GM12878 (cell line): ENCODE measurements at regions not wholly inside any gene's neighbourhood (a gene's known extent, or its start where the extent isn't known, plus 50 kb on each side); places are given as distances from the start of the nearest gene placed in this dataset.

ENCODE experiments used
- ATAC-seq: fragments of 200-7000 bp; cut with Tn5 transposase; 3 replicates; pipeline ENCODE4 v1.9.1; 2020; ENCODE audit warnings: mild to moderate bottlenecking, moderate library complexity
- BruUV-seq: library from RNA; stranded (reverse); fragments of 400-500 nt; replicated peaks from 2 replicates; lab custom pipeline; 2021; lab: Mats Ljungman, UMichigan
- CTCF ChIA-PET: fragments of 300-600 bp; sonication (Branson Sonifier 250); formaldehyde crosslinking; extraction: SDS; loops from one replicate; lab custom pipeline; 2021; ENCODE audit warnings: inconsistent platforms; lab: Yijun Ruan, JAX
- POLR2A ChIA-PET: fragments of 350-600 bp; formaldehyde crosslinking; extraction: SDS; loops from one replicate; lab custom pipeline; 2021; ENCODE audit warnings: inconsistent platforms; lab: Charles Lee
- RAD21 ChIA-PET: fragments of 300-600 bp; sonication (Branson Sonifier 250); formaldehyde crosslinking; loops from one replicate; lab custom pipeline; 2023; ENCODE audit warnings: antibody characterized with exemption; ENCODE audit not compliant: unreplicated experiment; lab: Charles Lee
- SMC1A ChIA-PET: fragments of 300-600 bp; sonication (Branson Sonifier 250); formaldehyde crosslinking; loops from one replicate; lab custom pipeline; 2023; ENCODE audit not compliant: unreplicated experiment, uncharacterized antibody; lab: Charles Lee
- DNase-seq: peaks from one replicate; pipeline ENCODE4 v3.0.0-alpha.2; 2011; ENCODE audit warnings: low read depth, low spot score
- FAIRE-seq: peaks from 3 replicates; lab custom pipeline; 2011; peaks lifted over from hg19 to GRCh38; lab: Jason Lieb, UNC
- H2AFZ ChIP-seq: 2 replicates; pipeline ENCODE4 v1.6.0; 2011; ENCODE audit warnings: low read depth, low read length, control low read depth; ENCODE audit not compliant: control insufficient read depth
- H3K27ac ChIP-seq: 2 replicates; pipeline ENCODE4 v1.5.1; 2011; ENCODE audit warnings: control low read depth; ENCODE audit not compliant: control insufficient read depth, insufficient read depth
- H3K27me3 ChIP-seq, 2 experiments: replicated peaks in 1 of 2; 2 replicates each; pipeline versions ENCODE4 v1.6.0 to v1.6.1; 2011; ENCODE audit warnings: low read length in 1 of 2; ENCODE audit not compliant: control insufficient read depth in 2 of 2, insufficient read depth in 2 of 2
- H3K36me3 ChIP-seq, 2 experiments: 2 replicates each; pipeline ENCODE4 v1.5.1; 2011; ENCODE audit warnings: low read length in 1 of 2; ENCODE audit not compliant: control insufficient read depth in 2 of 2, insufficient read depth in 2 of 2
- H3K4me1 ChIP-seq: 2 replicates; pipeline ENCODE4 v1.6.1; 2011; ENCODE audit warnings: mild to moderate bottlenecking, low read length, moderate library complexity, mixed read lengths; ENCODE audit not compliant: control insufficient read depth, insufficient read depth
- H3K4me2 ChIP-seq: 2 replicates; pipeline ENCODE4 v1.6.0; 2011; ENCODE audit warnings: control low read depth; ENCODE audit not compliant: control insufficient read depth, insufficient read depth
- H3K4me3 ChIP-seq: fragments of 200-600 bp; sonication (generic); 2 replicates; pipeline ENCODE4 v1.5.1; 2016
- H3K79me2 ChIP-seq: 2 replicates; pipeline ENCODE4 v1.6.0; 2011; ENCODE audit warnings: low read length; ENCODE audit not compliant: control insufficient read depth, insufficient read depth
- H3K9ac ChIP-seq: 2 replicates; pipeline ENCODE4 v1.8.0; 2011; ENCODE audit warnings: low read length, control low read depth, mixed read lengths; ENCODE audit not compliant: control insufficient read depth, insufficient read depth
- H3K9me3 ChIP-seq: replicated peaks from 3 replicates; pipeline ENCODE4 v1.5.1; 2011; ENCODE audit warnings: mild to moderate bottlenecking, low read length; ENCODE audit not compliant: control insufficient read depth, insufficient read depth
- H4K20me1 ChIP-seq: 2 replicates; pipeline ENCODE4 v1.6.0; 2011; ENCODE audit not compliant: control insufficient read depth, insufficient read depth
- E2F4 ChIP-seq: IDR thresholded peaks from 2 replicates; pipeline ENCODE4 v1.6.1; 2012; ENCODE audit warnings: low read depth, low read length, improper control_type of control experiment
- GATAD2B ChIP-seq: fragments of 450-650 bp; conservative IDR thresholded peaks from 2 replicates; pipeline ENCODE4 v1.6.1; 2017; ENCODE audit warnings: low read depth, mild to moderate bottlenecking, moderate library complexity
- HDAC6 ChIP-seq: fragments of 200-600 bp; sonication (generic); IDR thresholded peaks from one replicate; pipeline ENCODE4 v1.8.0; 2017; ENCODE audit warnings: antibody characterized with exemption; ENCODE audit not compliant: unreplicated experiment
- IKZF1 ChIP-seq: fragments of 450-650 bp; conservative IDR thresholded peaks from 2 replicates; pipeline ENCODE4 v1.6.1; 2017; ENCODE audit warnings: antibody characterized with exemption, mild to moderate bottlenecking
- RCOR1 ChIP-seq: conservative IDR thresholded peaks from 2 replicates; pipeline ENCODE4 v1.6.1; 2012; ENCODE audit warnings: low read depth, low read length, improper control_type of control experiment
- STAT3 ChIP-seq: IDR thresholded peaks from 2 replicates; pipeline ENCODE4 v1.6.1; 2011; ENCODE audit warnings: low read depth, low read length, improper control_type of control experiment
- TAF1 ChIP-seq: IDR thresholded peaks from 2 replicates; pipeline ENCODE4 v1.6.1; 2011; ENCODE audit warnings: mild to moderate bottlenecking, low read depth, low read length, borderline replicate concordance
- YBX1 ChIP-seq: fragments of 450-650 bp; IDR thresholded peaks from 2 replicates; pipeline ENCODE4 v1.6.1; 2016; ENCODE audit warnings: antibody characterized with exemption
- ZNF207 ChIP-seq: fragments of 450-650 bp; IDR thresholded peaks from 2 replicates; pipeline ENCODE4 v1.6.1; 2014; ENCODE audit warnings: antibody characterized with exemption, mild to moderate bottlenecking, borderline replicate concordance
- ZNF274 ChIP-seq: IDR thresholded peaks from one replicate; pipeline ENCODE4 v1.8.0; 2011; ENCODE audit not compliant: insufficient read length, insufficient read depth
- WGBS: methylation state at CpG from one replicate; pipeline ENCODE4 v1.1.6; 2016; ENCODE audit warnings: low lambda C conversion rate; ENCODE audit not compliant: insufficient replicate concordance, insufficient coverage; ENCODE audit errors: missing lambda C conversion rate; 5-methylcytosine and 5-hydroxymethylcytosine counted together
- in situ Hi-C: fragments of 300-500 bp; cut with MboI; formaldehyde crosslinking; loops from 9 replicates; pipeline ENCODE4 v1.14.3; 2018; ENCODE audit warnings: mixed read lengths
- intact Hi-C: fragments of 100-400 bp; cut with micrococcal nuclease; formaldehyde crosslinking; loops from one replicate; pipeline ENCODE4 v1.14.2; 2022; ENCODE audit not compliant: unreplicated experiment
- TF ChIP-seq, protein P1 (sequence below): IDR thresholded peaks from 2 replicates; pipeline ENCODE4 v1.6.1; 2011; ENCODE audit warnings: low read depth, mild to moderate bottlenecking, low read length, moderate library complexity, borderline replicate concordance; ENCODE audit errors: extremely low read depth

DNA sequence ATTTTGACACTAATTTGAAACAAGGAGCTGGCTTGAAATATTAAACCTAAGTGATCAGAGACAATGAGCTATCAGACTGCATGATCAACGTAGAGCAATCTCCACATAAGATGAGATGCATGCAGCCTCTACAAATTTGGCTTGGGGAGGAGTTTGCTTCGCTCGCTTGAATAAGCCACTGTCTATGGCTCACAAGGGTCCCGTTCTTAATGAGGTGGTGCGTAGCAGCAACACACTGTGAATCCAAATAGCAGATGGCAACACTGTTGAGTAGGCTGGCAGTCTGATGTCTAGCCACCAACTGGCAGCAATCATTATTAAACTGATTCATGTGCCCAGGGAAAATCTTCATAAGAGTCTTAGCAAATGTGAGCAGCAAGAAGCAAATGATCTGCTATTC lies 125.4 kb upstream of the CCDC54 start (continued):
- TF ChIP-seq STAT3 = no peak

GRCh38 chr3:107256963-107257362 lies 120.3 kb upstream of the CCDC54 start:
- TF ChIP-seq ZNF274 (no peak), TAF1 (no peak), HDAC6 (no peak), YBX1 (no peak), RCOR1 (no peak), IKZF1 (no peak), E2F4 (no peak), ZNF207 (no peak), GATAD2B (no peak)
- TF ChIP-seq, protein P1, sequence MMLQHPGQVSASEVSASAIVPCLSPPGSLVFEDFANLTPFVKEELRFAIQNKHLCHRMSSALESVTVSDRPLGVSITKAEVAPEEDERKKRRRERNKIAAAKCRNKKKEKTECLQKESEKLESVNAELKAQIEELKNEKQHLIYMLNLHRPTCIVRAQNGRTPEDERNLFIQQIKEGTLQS = no peak
- RAD21 ChIA-PET = no interaction called here
- intact Hi-C loops = no loop called here
- H3K36me3 ChIP-seq = no peaks in the 10 kb centered on the region
- no TSS peak for BruUV-seq
- H3K9me3 ChIP-seq = no peaks in the 10 kb centered on the region
- DNase-seq (no peak), ATAC-seq (no peak), FAIRE-seq (no peak)
- in situ Hi-C loops = no loop called here
- no peaks in the 10 kb centered on the region for H3K4me1 ChIP-seq
- H3K79me2 ChIP-seq = no peaks in the 10 kb centered on the region
- H3K4me3 ChIP-seq = no peak overlapping the region
- H3K27me3 ChIP-seq = no peaks in the 10 kb centered on the region
- no peak overlapping the region for H3K27ac ChIP-seq
- CTCF ChIA-PET = interaction anchor here (1.0 kb wide), 1 partner anchor 21 kb away, joined by 3 read pairs; no protein-coding TSS in a partner anchor
- H2AFZ ChIP-seq = no peak overlapping the region
- POLR2A ChIA-PET = no interaction called here
- H3K9ac ChIP-seq = no peak overlapping the region
- H4K20me1 ChIP-seq = no peaks in the 10 kb centered on the region
- WGBS = 3% methylated on average over 1 of the region's 1 CpG
- H3K4me2 ChIP-seq = no peak overlapping the region
- SMC1A ChIA-PET = no interaction called here
